Lower leg skin (tissue), 3 donors: ENCODE measurements at regions not wholly inside any gene's neighbourhood (a gene's known extent, or its start where the extent isn't known, plus 50 kb on each side); places are given as distances from the start of the nearest gene placed in this dataset.

Experiments
- CTCF ChIP-seq, 3 donors: fragments of 450-650 bp; IDR thresholded peaks; one replicate each; pipeline ENCODE4 v1.5.1; 2016; ENCODE audit warnings: antibody characterized with exemption in 3 of 3, mild to moderate bottlenecking in 3 of 3, moderate library complexity in 2 of 3
- POLR2A ChIP-seq, 2 donors: fragments of 450-650 bp; IDR thresholded peaks; one replicate each; pipeline ENCODE4 v1.6.1; 2016 to 2017; ENCODE audit warnings: antibody characterized with exemption in 2 of 2, mild to moderate bottlenecking in 1 of 2, moderate library complexity in 1 of 2

DNA sequence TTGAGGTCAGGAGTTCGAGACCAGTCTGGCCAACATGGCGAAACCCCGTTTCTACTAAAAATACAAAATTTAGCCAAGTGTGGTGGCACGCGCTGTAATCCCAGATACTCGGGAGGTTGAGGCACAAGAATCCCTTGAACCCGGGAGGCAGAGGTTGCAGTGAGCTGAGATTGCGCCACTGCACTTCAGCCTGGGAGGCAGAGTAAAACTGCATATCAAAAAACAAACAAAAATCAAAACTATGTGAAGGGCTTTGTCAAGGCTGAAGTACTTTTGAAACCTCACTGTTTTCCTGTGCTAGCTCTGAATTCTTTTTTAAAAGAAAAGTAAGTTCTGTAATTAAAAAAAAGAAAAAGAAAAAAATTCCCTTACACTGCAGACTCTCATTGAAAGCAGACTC, 65.1 kb upstream of the KLF4 start:
- TF ChIP-seq CTCF (IDR thresholded peaks at IDR 0.05) (no peak), POLR2A (IDR thresholded peaks at IDR 0.05) (no peak)
